ENCODE measurements at regions not wholly inside any gene's neighbourhood (a gene's known extent, or its start where the extent isn't known, plus 50 kb on each side); places are given as distances from the start of the nearest gene placed in this dataset.

DNA sequence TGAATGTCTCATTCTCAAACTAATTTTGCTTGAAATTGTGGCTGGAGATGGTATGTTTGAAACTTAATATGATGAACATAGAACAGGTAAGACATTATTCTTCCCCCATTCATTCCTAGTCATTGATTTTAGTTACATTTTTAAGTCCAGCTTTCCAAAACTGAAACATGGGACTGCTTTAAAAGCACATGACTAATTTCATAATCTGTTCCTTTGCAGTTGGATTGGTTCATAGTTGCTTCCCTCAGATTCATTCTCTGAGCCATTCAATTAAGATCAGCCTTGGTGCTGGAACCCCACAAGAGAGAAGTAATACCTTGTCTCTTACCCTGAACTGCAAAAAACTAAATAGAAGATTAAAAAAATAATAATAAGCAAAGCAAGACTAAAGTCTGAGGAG is 87.5 kb upstream of the TGFBR2 start:
- POLR2A ChIA-PET = no interaction called here
- TF ChIP-seq, protein P1, sequence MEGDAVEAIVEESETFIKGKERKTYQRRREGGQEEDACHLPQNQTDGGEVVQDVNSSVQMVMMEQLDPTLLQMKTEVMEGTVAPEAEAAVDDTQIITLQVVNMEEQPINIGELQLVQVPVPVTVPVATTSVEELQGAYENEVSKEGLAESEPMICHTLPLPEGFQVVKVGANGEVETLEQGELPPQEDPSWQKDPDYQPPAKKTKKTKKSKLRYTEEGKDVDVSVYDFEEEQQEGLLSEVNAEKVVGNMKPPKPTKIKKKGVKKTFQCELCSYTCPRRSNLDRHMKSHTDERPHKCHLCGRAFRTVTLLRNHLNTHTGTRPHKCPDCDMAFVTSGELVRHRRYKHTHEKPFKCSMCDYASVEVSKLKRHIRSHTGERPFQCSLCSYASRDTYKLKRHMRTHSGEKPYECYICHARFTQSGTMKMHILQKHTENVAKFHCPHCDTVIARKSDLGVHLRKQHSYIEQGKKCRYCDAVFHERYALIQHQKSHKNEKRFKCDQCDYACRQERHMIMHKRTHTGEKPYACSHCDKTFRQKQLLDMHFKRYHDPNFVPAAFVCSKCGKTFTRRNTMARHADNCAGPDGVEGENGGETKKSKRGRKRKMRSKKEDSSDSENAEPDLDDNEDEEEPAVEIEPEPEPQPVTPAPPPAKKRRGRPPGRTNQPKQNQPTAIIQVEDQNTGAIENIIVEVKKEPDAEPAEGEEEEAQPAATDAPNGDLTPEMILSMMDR (IDR thresholded peaks at IDR 0.05; ENCODE audit: control extremely low read depth, extremely low read depth, low read depth, missing control alignments) = no peak
- DNase-seq (ENCODE audit: extremely low spot score) = no peak
- CTCF ChIA-PET = no interaction called here

- CTCF ChIA-PET = no interaction called here
- POLR2A ChIA-PET = no interaction called here
- TF ChIP-seq, protein P1 (IDR thresholded peaks at IDR 0.05; ENCODE audit: control extremely low read depth, extremely low read depth, low read depth, missing control alignments) = no peak
- DNase-seq (ENCODE audit: extremely low spot score) = no peak
Measured at GRCh38 chr3:30520699-30521098, 85.7 kb upstream of the TGFBR2 start.

- ChIA-PET CTCF (no interaction called here), POLR2A (no interaction called here)
- TF ChIP-seq, protein P1 (IDR thresholded peaks at IDR 0.05; ENCODE audit: control extremely low read depth, extremely low read depth, low read depth, missing control alignments) = no peak
- DNase-seq (ENCODE audit: extremely low spot score) = no peak
Measured at GRCh38 chr3:30521156-30521715, 85.2 kb upstream of the TGFBR2 start.

- DNase-seq (ENCODE audit: extremely low spot score) = no peak
- ChIA-PET POLR2A (no interaction called here), CTCF (interaction anchor here (1.2 kb wide), 1 partner anchor 10 kb away, joined by 4 read pairs; no protein-coding TSS in a partner anchor)
- TF ChIP-seq, protein P1 (IDR thresholded peaks at IDR 0.05; ENCODE audit: control extremely low read depth, extremely low read depth, low read depth, missing control alignments) = no peak
Measured at GRCh38 chr3:30522476-30522875, 83.9 kb upstream of the TGFBR2 start.

DNA sequence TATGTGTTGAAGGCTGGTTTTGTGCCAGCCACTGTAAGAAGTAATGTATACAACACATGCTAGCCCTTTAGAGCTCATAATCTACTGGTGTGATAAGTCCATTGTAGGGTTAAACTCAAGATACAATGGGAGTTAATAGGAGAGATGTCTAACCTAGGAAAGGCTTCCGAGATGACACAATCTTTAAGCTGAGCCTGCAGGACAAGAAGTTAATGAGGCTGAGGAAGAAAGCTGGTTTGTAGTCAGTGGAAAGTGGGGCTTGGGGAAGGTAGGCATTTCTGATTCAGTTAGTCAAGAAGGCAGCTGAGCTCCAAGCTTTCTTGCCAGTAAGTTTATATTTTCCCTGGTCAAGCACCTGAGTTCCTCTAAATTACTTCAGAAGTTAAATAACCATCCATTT is 83.0 kb upstream of the TGFBR2 start:
- DNase-seq (ENCODE audit: extremely low spot score) = no peak
- ChIA-PET POLR2A (no interaction called here), CTCF (no interaction called here)
- TF ChIP-seq, protein P1 (IDR thresholded peaks at IDR 0.05; ENCODE audit: control extremely low read depth, extremely low read depth, low read depth, missing control alignments) = no peak

GRCh38 chr3:30524357-30525040 is 81.9 kb upstream of the TGFBR2 start:
- CTCF ChIA-PET = no interaction called here
- DNase-seq (ENCODE audit: extremely low spot score) = no peak
- TF ChIP-seq, protein P1 (IDR thresholded peaks at IDR 0.05; ENCODE audit: control extremely low read depth, extremely low read depth, low read depth, missing control alignments) = no peak
- POLR2A ChIA-PET = no interaction called here

Data from GM10248 (cell line).